ENCODE measurements at regions not wholly inside any gene's neighbourhood (a gene's known extent, or its start where the extent isn't known, plus 50 kb on each side); places are given as distances from the start of the nearest gene placed in this dataset.

DNA sequence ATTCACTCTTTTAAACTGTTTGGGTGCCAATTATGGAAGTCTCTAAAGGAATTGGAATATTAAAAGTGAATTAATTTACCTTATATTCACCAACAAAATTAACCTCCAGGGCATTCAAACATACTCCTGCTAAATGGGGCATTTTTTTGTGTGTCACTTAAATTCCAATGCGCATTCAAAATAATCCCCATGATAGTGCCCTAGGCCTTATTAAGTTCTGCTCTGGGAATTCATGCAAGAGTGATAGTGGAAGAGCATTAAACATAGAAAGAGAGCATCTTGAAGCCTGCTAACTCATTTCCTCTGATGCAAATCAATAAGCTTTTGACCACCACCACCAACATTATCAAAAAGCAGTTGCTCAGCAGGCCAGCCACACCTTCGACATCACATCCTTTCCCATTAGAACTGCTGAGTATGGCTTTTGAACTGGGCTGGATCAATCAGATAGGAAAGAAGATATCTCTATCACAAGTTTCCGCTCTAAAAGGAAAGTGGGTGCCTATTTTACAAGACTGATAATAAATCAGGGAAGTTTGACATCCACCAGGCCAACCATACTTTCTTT, 156.7 kb downstream of the TMCO5A start:
- Histone ChIP-seq H3K9ac (replicated peaks; ENCODE audit: extremely low read depth, insufficient read depth, low read length) (no peak overlapping the region), H3K79me2 (ENCODE audit: control insufficient read depth, insufficient read depth, low read length) (no peaks in the 10 kb centered on the region), H3K9me3 (replicated peaks; ENCODE audit: control insufficient read depth, insufficient read depth, low read length) (no peaks in the 10 kb centered on the region), H3K4me2 (ENCODE audit: insufficient read depth, low read length) (no peak overlapping the region), H2AFZ (ENCODE audit: low read depth, low read length) (no peak overlapping the region), H4K20me1 (replicated peaks; ENCODE audit: control insufficient read depth, extremely low read depth, insufficient read depth, low read length) (no peaks in the 10 kb centered on the region), H3K36me3 (ENCODE audit: control insufficient read depth in 2 of 2, extremely low read depth in 1 of 2, insufficient read depth in 2 of 2, low read length in 2 of 2) (no peaks in the 10 kb centered on the region), H3K27me3 (ENCODE audit: control insufficient read depth in 2 of 2, insufficient read depth in 2 of 2, low read length in 2 of 2) (no peaks in the 10 kb centered on the region), H3K9me1 (replicated peaks; ENCODE audit: control insufficient read depth, extremely low read depth, insufficient read depth, low read length) (no peaks in the 10 kb centered on the region), H3K4me3 (replicated peaks in 1 of 3; ENCODE audit: insufficient read depth in 1 of 3, low read depth in 1 of 3, low read length in 3 of 3) (no peak overlapping the region), H3K27ac (ENCODE audit: insufficient read depth, low read depth, low read length) (no peak overlapping the region), H3K4me1 (ENCODE audit: control insufficient read depth, extremely low read depth, insufficient read depth, low read length) (no peaks in the 10 kb centered on the region)
- POLR2A ChIA-PET: no interaction called here
- CTCF ChIA-PET: no interaction called here
- intact Hi-C loops (cut with micrococcal nuclease): no loop called here
- FAIRE-seq: no peak
- DNase-seq (ENCODE audit: low read depth, low spot score): no peak
- TF ChIP-seq MYC (IDR thresholded peaks at IDR 0.05; ENCODE audit: low read depth, low read length): no peak
- TF ChIP-seq POLR2A (IDR thresholded peaks at IDR 0.05; ENCODE audit: low read depth, low read length): no peak
- TF ChIP-seq POLR2AphosphoS5 (IDR thresholded peaks at IDR 0.05; ENCODE audit: insufficient read depth, low read depth, low read length): no peak
- TF ChIP-seq, protein P1, sequence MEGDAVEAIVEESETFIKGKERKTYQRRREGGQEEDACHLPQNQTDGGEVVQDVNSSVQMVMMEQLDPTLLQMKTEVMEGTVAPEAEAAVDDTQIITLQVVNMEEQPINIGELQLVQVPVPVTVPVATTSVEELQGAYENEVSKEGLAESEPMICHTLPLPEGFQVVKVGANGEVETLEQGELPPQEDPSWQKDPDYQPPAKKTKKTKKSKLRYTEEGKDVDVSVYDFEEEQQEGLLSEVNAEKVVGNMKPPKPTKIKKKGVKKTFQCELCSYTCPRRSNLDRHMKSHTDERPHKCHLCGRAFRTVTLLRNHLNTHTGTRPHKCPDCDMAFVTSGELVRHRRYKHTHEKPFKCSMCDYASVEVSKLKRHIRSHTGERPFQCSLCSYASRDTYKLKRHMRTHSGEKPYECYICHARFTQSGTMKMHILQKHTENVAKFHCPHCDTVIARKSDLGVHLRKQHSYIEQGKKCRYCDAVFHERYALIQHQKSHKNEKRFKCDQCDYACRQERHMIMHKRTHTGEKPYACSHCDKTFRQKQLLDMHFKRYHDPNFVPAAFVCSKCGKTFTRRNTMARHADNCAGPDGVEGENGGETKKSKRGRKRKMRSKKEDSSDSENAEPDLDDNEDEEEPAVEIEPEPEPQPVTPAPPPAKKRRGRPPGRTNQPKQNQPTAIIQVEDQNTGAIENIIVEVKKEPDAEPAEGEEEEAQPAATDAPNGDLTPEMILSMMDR (IDR thresholded peaks at IDR 0.05; ENCODE audit: extremely low read depth in 1 of 2, insufficient read depth in 1 of 2, low read depth in 1 of 2, low read length in 2 of 2): no peak
- TF ChIP-seq GATA2 (IDR thresholded peaks at IDR 0.05; ENCODE audit: insufficient read depth, insufficient read length, low read depth, low read length): no peak
- TF ChIP-seq, protein P2, sequence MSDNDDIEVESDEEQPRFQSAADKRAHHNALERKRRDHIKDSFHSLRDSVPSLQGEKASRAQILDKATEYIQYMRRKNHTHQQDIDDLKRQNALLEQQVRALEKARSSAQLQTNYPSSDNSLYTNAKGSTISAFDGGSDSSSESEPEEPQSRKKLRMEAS (IDR thresholded peaks at IDR 0.05; ENCODE audit: insufficient read depth, insufficient read length): no peak
- no peak for TF ChIP-seq EZH2 (IDR thresholded peaks at IDR 0.05; ENCODE audit: borderline replicate concordance, low read depth, low read length, severe bottlenecking)
- no peak for TF ChIP-seq JUN (IDR thresholded peaks at IDR 0.05; ENCODE audit: borderline replicate concordance, insufficient read depth, insufficient read length, low read depth)
- no peak for TF ChIP-seq FOS (IDR thresholded peaks at IDR 0.05; ENCODE audit: borderline replicate concordance, insufficient read depth, low read length)
- dilution Hi-C loops (cut with MboI; ENCODE audit: extremely low pct_ligation_motif_present, low sequenced_read_pairs): no loop called here
- no TSS peak for BruUV-seq (replicated peaks)

Data from endothelial cell of umbilical vein (primary cell).